ENCODE measurements at regions not wholly inside any gene's neighbourhood (a gene's known extent, or its start where the extent isn't known, plus 50 kb on each side); places are given as distances from the start of the nearest gene placed in this dataset.
A peak's percentile ranks its signal among the peaks of the same experiment; 100 is the strongest.

- Histone ChIP-seq H4K20me1 (ENCODE audit: control insufficient read depth, insufficient read depth, insufficient read length) (no peaks in the 10 kb centered on the region), H3K23me2 (ENCODE audit: insufficient read length, low read depth, low read length, poor library complexity, severe bottlenecking) (no peaks in the 10 kb centered on the region), H4K5ac (ENCODE audit: insufficient read length, low read depth, low read length) (no peak overlapping the region), H2AFZ (ENCODE audit: low read length) (no peak overlapping the region), H3T11ph (ENCODE audit: low read length) (no peak overlapping the region), H2BK5ac (ENCODE audit: insufficient read length, low read length) (no peak overlapping the region), H4K8ac (replicated peaks; ENCODE audit: insufficient read length, low read depth, low read length) (no peak overlapping the region), H3K79me1 (ENCODE audit: insufficient read depth, low read depth, low read length, poor library complexity, severe bottlenecking) (no peaks in the 10 kb centered on the region), H3K4me1 (ENCODE audit: insufficient read depth, low read length) (peaks cover 2% of the 10 kb centered on the region; the same call in 1 of the 2 replicates), H3K14ac (ENCODE audit: insufficient read depth, low read length) (no peak overlapping the region), H2BK120ac (ENCODE audit: low read depth, low read length, poor library complexity, severe bottlenecking) (no peak overlapping the region), H3K56ac (ENCODE audit: insufficient read length, low read depth, low read length) (no peak overlapping the region), H3K27me3 (ENCODE audit: insufficient read depth, low read length) (no peaks in the 10 kb centered on the region), H3K27ac (ENCODE audit: insufficient read length, low read depth, low read length) (peak overlapping the region; percentile 58), H3K4ac (ENCODE audit: low read depth, low read length) (no peak overlapping the region), H4K91ac (ENCODE audit: insufficient read length, low read depth, low read length) (no peak overlapping the region), H2BK12ac (ENCODE audit: insufficient read length, low read depth, low read length) (no peak overlapping the region), H2AK5ac (ENCODE audit: insufficient read length, low read length) (no peak overlapping the region), H3K4me2 (ENCODE audit: insufficient read depth, insufficient read length, low read length) (no peak overlapping the region), H3K23ac (ENCODE audit: insufficient read length, low read depth, low read length) (no peak overlapping the region), H3K9ac (ENCODE audit: extremely low read depth, insufficient read length, low read length) (no peak overlapping the region), H3K18ac (ENCODE audit: insufficient read length, low read depth, low read length) (no peak overlapping the region), H2BK15ac (ENCODE audit: low read depth, low read length) (no peak overlapping the region), H3K9me3 (ENCODE audit: control insufficient read depth, low read depth, low read length) (no peaks in the 10 kb centered on the region), H3K79me2 (ENCODE audit: insufficient read depth, low read length) (no peaks in the 10 kb centered on the region), H2BK20ac (ENCODE audit: low read depth, low read length, poor library complexity, severe bottlenecking) (no peak overlapping the region)
- WGBS (ENCODE audit: extremely low coverage, insufficient read length, low lambda C conversion rate), result no CpG with 5 or more reads among the region's 3 CpGs
- no peak for DNase-seq
- Mint-ChIP-seq H3K4me3 (no peak overlapping the region), H3K4me1 (peaks cover 10 to 20% of the 10 kb centered on the region in 2 experiments), H3K27ac (peak overlapping the region in 2 of 3 experiments; percentile 20 to 36; a peak in 3 of 7 replicates), H3K27me3 (ENCODE audit: low read depth) (no peaks in the 10 kb centered on the region), H3K9me3 (peaks cover 12 to 13% of the 10 kb centered on the region in 2 experiments), H3K36me3 (ENCODE audit: insufficient read depth in 1 of 3, low read depth in 3 of 3) (peaks cover 3 to 38% (median 6%) of the 10 kb centered on the region in 3 experiments; a peak in 5 of 7 replicates)
- TF ChIP-seq, protein P1, sequence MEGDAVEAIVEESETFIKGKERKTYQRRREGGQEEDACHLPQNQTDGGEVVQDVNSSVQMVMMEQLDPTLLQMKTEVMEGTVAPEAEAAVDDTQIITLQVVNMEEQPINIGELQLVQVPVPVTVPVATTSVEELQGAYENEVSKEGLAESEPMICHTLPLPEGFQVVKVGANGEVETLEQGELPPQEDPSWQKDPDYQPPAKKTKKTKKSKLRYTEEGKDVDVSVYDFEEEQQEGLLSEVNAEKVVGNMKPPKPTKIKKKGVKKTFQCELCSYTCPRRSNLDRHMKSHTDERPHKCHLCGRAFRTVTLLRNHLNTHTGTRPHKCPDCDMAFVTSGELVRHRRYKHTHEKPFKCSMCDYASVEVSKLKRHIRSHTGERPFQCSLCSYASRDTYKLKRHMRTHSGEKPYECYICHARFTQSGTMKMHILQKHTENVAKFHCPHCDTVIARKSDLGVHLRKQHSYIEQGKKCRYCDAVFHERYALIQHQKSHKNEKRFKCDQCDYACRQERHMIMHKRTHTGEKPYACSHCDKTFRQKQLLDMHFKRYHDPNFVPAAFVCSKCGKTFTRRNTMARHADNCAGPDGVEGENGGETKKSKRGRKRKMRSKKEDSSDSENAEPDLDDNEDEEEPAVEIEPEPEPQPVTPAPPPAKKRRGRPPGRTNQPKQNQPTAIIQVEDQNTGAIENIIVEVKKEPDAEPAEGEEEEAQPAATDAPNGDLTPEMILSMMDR (conservative IDR thresholded peaks at IDR 0.05), result no peak
These were observed 560.4 kb upstream of the SYNCRIP start for GRCh38 chr6:86203044-86203443.
